H1 (cell line): ENCODE measurements at regions not wholly inside any gene's neighbourhood (a gene's known extent, or its start where the extent isn't known, plus 50 kb on each side); places are given as distances from the start of the nearest gene placed in this dataset.

Experiments
- CTCF ChIA-PET: fragments of 300-600 bp; sonication (Branson Sonifier 250); formaldehyde crosslinking; loops from one replicate; lab custom pipeline; 2021; ENCODE audit not compliant: partially characterized antibody; lab: Charles Lee
- POLR2A ChIA-PET: fragments of 300-600 bp; sonication (Branson Sonifier 250); formaldehyde crosslinking; loops from one replicate; lab custom pipeline; 2021; ENCODE audit warnings: inconsistent platforms; ENCODE audit not compliant: partially characterized antibody; lab: Charles Lee
- DNase-seq, 2 experiments: peaks; one replicate each; pipeline versions ENCODE4 v3.0.0 to v3.0.0-alpha.2; 2010 to 2022; ENCODE audit warnings: low spot score in 2 of 2, low read depth in 1 of 2, mixed read lengths in 1 of 2
- FAIRE-seq: peaks from 2 replicates; lab custom pipeline; 2011; peaks lifted over from hg19 to GRCh38; lab: Jason Lieb, UNC
- H2AFZ ChIP-seq: 2 replicates; pipeline ENCODE4 v1.8.1; 2012; ENCODE audit warnings: low read length, inconsistent platforms
- H2AK5ac ChIP-seq: 2 replicates; pipeline ENCODE4 v1.6.1; 2013; ENCODE audit warnings: low read depth, low read length
- H2BK120ac ChIP-seq: replicated peaks from 2 replicates; pipeline ENCODE3; 2013; ENCODE audit warnings: low read depth, low read length, inconsistent platforms
- H2BK12ac ChIP-seq: 2 replicates; pipeline ENCODE4 v1.6.1; 2013; ENCODE audit warnings: low read depth, low read length
- H2BK15ac ChIP-seq: 2 replicates; pipeline ENCODE4 v1.6.1; 2013; ENCODE audit warnings: low read length
- H2BK20ac ChIP-seq: 2 replicates; pipeline ENCODE4 v1.6.1; 2013; ENCODE audit warnings: low read length
- H2BK5ac ChIP-seq: 2 replicates; pipeline ENCODE4 v1.6.1; 2013; ENCODE audit warnings: low read depth, low read length
- H3K14ac ChIP-seq: 2 replicates; pipeline ENCODE4 v1.6.1; 2013; ENCODE audit warnings: inconsistent platforms; ENCODE audit not compliant: insufficient read length
- H3K18ac ChIP-seq: 2 replicates; pipeline ENCODE4 v1.6.1; 2013; ENCODE audit warnings: low read length; ENCODE audit errors: extremely low read depth
- H3K23ac ChIP-seq: 2 replicates; pipeline ENCODE4 v1.6.1; 2013; ENCODE audit warnings: inconsistent platforms; ENCODE audit not compliant: insufficient read length
- H3K23me2 ChIP-seq: 2 replicates; pipeline ENCODE4 v1.6.1; 2013; ENCODE audit warnings: low read depth, low read length
- H3K27ac ChIP-seq: 2 replicates; pipeline ENCODE4 v1.6.1; 2011; ENCODE audit warnings: low read depth, low read length, inconsistent platforms
- H3K27me3 ChIP-seq, 4 experiments: replicated peaks in 1 of 4; 1 replicate in 1 of 4; 2 replicates in 3 of 4; pipeline versions ENCODE4 v1.6.1 to v1.8.1; 2011 to 2013; ENCODE audit warnings: low read length in 3 of 4, mild to moderate bottlenecking in 3 of 4, inconsistent platforms in 2 of 4, mixed read lengths in 2 of 4, moderate library complexity in 1 of 4; ENCODE audit not compliant: control insufficient read depth in 3 of 4, insufficient read depth in 3 of 4; ENCODE audit errors: extremely low read depth in 1 of 4
- H3K36me3 ChIP-seq, 4 experiments: 2 replicates each; pipeline versions ENCODE4 v1.6.1 to v1.8.1; 2011 to 2013; ENCODE audit warnings: mild to moderate bottlenecking in 4 of 4, low read length in 3 of 4, moderate library complexity in 2 of 4, control low read depth in 1 of 4, inconsistent platforms in 1 of 4; ENCODE audit not compliant: insufficient read depth in 4 of 4, control insufficient read depth in 2 of 4
- H3K4ac ChIP-seq: replicated peaks from 2 replicates; pipeline ENCODE3; 2013; ENCODE audit warnings: low read length, low read depth, mixed read lengths, inconsistent platforms; ENCODE audit not compliant: insufficient read length
- H3K4me1 ChIP-seq, 4 experiments: replicated peaks in 1 of 4; 1 replicate in 1 of 4; 2 replicates in 3 of 4; pipeline versions ENCODE4 v1.6.1 to v1.8.1; 2011 to 2013; ENCODE audit warnings: low read length in 3 of 4, inconsistent platforms in 2 of 4, mixed read lengths in 1 of 4; ENCODE audit not compliant: insufficient read depth in 4 of 4, control insufficient read depth in 3 of 4
- H3K4me2 ChIP-seq, 2 experiments: 2 replicates each; pipeline versions ENCODE4 v1.6.1 to v1.8.1; 2011 to 2013; ENCODE audit warnings: low read depth in 2 of 2, low read length in 2 of 2, control low read depth in 1 of 2, inconsistent platforms in 1 of 2, mild to moderate bottlenecking in 1 of 2; ENCODE audit not compliant: insufficient read depth in 1 of 2
- H3K4me3 ChIP-seq, 4 experiments: fragments of 200-600, 300-600 bp in 1 of 4; sonication (generic), shearing (Covaris generic), sonication (Bioruptor Twin) in 1 of 4; 2 replicates each; pipeline versions ENCODE4 v1.5.1 to v1.8.1; 2011 to 2016; ENCODE audit warnings: low read length in 4 of 4, low read depth in 3 of 4, control low read depth in 2 of 4, inconsistent platforms in 2 of 4, mild to moderate bottlenecking in 2 of 4, mixed read lengths in 1 of 4, moderate library complexity in 1 of 4; ENCODE audit not compliant: insufficient read depth in 2 of 4; ENCODE audit errors: extremely low read depth in 1 of 4
- H3K56ac ChIP-seq: replicated peaks from 2 replicates; pipeline ENCODE3; 2013; ENCODE audit warnings: low read depth, mild to moderate bottlenecking, mixed read lengths, low read length, inconsistent platforms; ENCODE audit not compliant: insufficient read length
- H3K79me1 ChIP-seq: 2 replicates; pipeline ENCODE4 v1.6.1; 2013; ENCODE audit warnings: low read depth, low read length, control low read depth
- H3K79me2 ChIP-seq, 2 experiments: 2 replicates each; pipeline versions ENCODE4 v1.6.1 to v1.8.1; 2012 to 2013; ENCODE audit warnings: low read length in 2 of 2, mild to moderate bottlenecking in 2 of 2, inconsistent platforms in 1 of 2; ENCODE audit not compliant: insufficient read depth in 2 of 2, control insufficient read depth in 1 of 2
- H3K9ac ChIP-seq, 4 experiments: replicated peaks in 1 of 4; 1 replicate in 1 of 4; 2 replicates in 3 of 4; pipeline versions ENCODE4 v1.6.1 to v1.8.1; 2011 to 2013; ENCODE audit warnings: low read depth in 3 of 4, low read length in 3 of 4, control low read depth in 2 of 4, mild to moderate bottlenecking in 2 of 4, moderate library complexity in 2 of 4, inconsistent platforms in 1 of 4; ENCODE audit errors: extremely low read depth in 1 of 4
- H3K9me3 ChIP-seq, 2 experiments: 2 replicates each; pipeline versions ENCODE4 v1.6.1 to v1.8.1; 2012 to 2013; ENCODE audit warnings: mild to moderate bottlenecking in 2 of 2, moderate library complexity in 2 of 2, control low read depth in 1 of 2, inconsistent platforms in 1 of 2, low read depth in 1 of 2, low read length in 1 of 2, mixed read lengths in 1 of 2; ENCODE audit not compliant: insufficient read depth in 2 of 2
- H4K20me1 ChIP-seq, 2 experiments: replicated peaks in 1 of 2; 2 replicates each; pipeline versions ENCODE3 to v1.8.1; 2011 to 2013; ENCODE audit warnings: inconsistent platforms in 2 of 2, low read length in 2 of 2, mild to moderate bottlenecking in 1 of 2; ENCODE audit not compliant: insufficient read depth in 2 of 2, control insufficient read depth in 1 of 2
- H4K5ac ChIP-seq: 2 replicates; pipeline ENCODE4 v1.6.1; 2013; ENCODE audit warnings: low read length, low read depth, mixed read lengths, inconsistent platforms; ENCODE audit not compliant: insufficient read length
- H4K8ac ChIP-seq: 2 replicates; pipeline ENCODE4 v1.8.0; 2013; ENCODE audit warnings: mild to moderate bottlenecking, moderate library complexity, low read length, inconsistent platforms; ENCODE audit not compliant: insufficient read depth; ENCODE audit errors: extremely low read depth
- H4K91ac ChIP-seq: replicated peaks from 2 replicates; pipeline ENCODE3; 2013; ENCODE audit warnings: low read length, mixed read lengths, inconsistent platforms; ENCODE audit not compliant: insufficient read length
- EP300 ChIP-seq, 2 experiments: IDR thresholded peaks; 1 replicate in 1 of 2; 2 replicates in 1 of 2; pipeline ENCODE4 v1.6.1; 2011 to 2012; ENCODE audit warnings: low read depth in 2 of 2, low read length in 2 of 2, mild to moderate bottlenecking in 2 of 2, borderline replicate concordance in 1 of 2, inconsistent platforms in 1 of 2, moderate library complexity in 1 of 2
- HDAC2 ChIP-seq, 2 experiments: fragments of 300-600 bp in 1 of 2; sonication (generic) in 1 of 2; IDR thresholded peaks; 2 replicates each; pipeline ENCODE4 v1.6.1; 2011 to 2012; ENCODE audit warnings: low read depth in 2 of 2, low read length in 2 of 2, mild to moderate bottlenecking in 2 of 2, moderate library complexity in 2 of 2, borderline replicate concordance in 1 of 2, inconsistent platforms in 1 of 2
- HDAC6 ChIP-seq: IDR thresholded peaks from one replicate; pipeline ENCODE4 v1.7.1; 2012; ENCODE audit warnings: low read depth, mild to moderate bottlenecking, inconsistent platforms, low read length, moderate library complexity
- KDM4A ChIP-seq: IDR thresholded peaks from one replicate; pipeline ENCODE4 v1.7.1; 2012; ENCODE audit warnings: low read depth, mild to moderate bottlenecking, moderate library complexity, low read length, inconsistent platforms; ENCODE audit not compliant: severe bottlenecking
- MAFK ChIP-seq: IDR thresholded peaks from 2 replicates; pipeline ENCODE4 v1.6.1; 2012; ENCODE audit warnings: low read depth, mild to moderate bottlenecking, improper control_type of control experiment, low read length
- RAD21 ChIP-seq, 2 experiments: IDR thresholded peaks in 1 of 2; conservative IDR thresholded peaks in 1 of 2; 2 replicates each; pipeline ENCODE4 v1.6.1; 2011; ENCODE audit warnings: low read depth in 2 of 2, low read length in 2 of 2, improper control_type of control experiment in 1 of 2, inconsistent platforms in 1 of 2, mild to moderate bottlenecking in 1 of 2, moderate library complexity in 1 of 2
- TCF12 ChIP-seq: IDR thresholded peaks from 2 replicates; pipeline ENCODE4 v1.6.1; 2011; ENCODE audit warnings: low read depth, mild to moderate bottlenecking, low read length
- WGBS, 2 experiments: shearing (Covaris generic) in 1 of 2; methylation state at CpG; one replicate each; pipeline versions ENCODE4 v1.1.6 to v1.1.7; 2013 to 2015; ENCODE audit warnings: low lambda C conversion rate in 2 of 2, mixed read lengths in 2 of 2, inconsistent platforms in 1 of 2, low coverage in 1 of 2, missing lambda C conversion rate in 1 of 2; ENCODE audit not compliant: insufficient replicate concordance in 2 of 2, insufficient coverage in 1 of 2, insufficient read length in 1 of 2; ENCODE audit errors: extremely low coverage in 1 of 2, missing lambda C conversion rate in 1 of 2; 5-methylcytosine and 5-hydroxymethylcytosine counted together

DNA sequence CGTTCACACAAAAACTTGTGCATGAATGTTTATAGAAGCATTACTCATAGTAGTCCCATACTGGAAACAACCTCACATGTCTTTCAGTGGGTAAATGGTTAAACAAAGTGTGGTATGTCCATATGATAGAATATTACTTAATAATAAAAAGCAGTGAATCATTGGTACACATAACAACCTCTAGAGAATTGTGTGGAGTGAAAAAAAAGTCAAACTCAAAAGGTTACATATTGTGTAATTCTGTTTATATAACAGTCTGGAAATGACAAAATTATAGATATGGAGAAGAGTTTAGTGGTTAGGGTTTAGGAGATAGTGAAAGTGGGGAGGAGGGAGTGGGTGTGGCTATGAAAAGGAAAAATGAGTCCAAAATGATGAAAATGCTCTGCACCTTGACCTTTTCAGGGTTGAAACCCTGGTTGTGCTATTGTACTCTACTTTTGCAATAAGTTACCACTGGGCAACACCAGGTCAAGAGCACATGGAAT is 243.4 kb upstream of the DDI1 start:
- Histone ChIP-seq H2BK12ac (no peak overlapping the region), H3K56ac (no peak overlapping the region), H4K8ac (no peak overlapping the region), H3K4me1 (no peaks in the 10 kb centered on the region), H2BK5ac (no peak overlapping the region), H2AK5ac (no peak overlapping the region), H3K4ac (no peak overlapping the region), H3K27me3 (no peaks in the 10 kb centered on the region), H3K4me3 (no peak overlapping the region), H3K36me3 (no peaks in the 10 kb centered on the region), H3K27ac (no peak overlapping the region), H2AFZ (no peak overlapping the region), H4K5ac (no peak overlapping the region), H3K79me2 (no peaks in the 10 kb centered on the region), H4K91ac (no peak overlapping the region), H4K20me1 (no peaks in the 10 kb centered on the region), H2BK20ac (no peak overlapping the region), H3K23ac (no peak overlapping the region), H2BK120ac (no peak overlapping the region), H3K9me3 (no peaks in the 10 kb centered on the region), H3K79me1 (no peaks in the 10 kb centered on the region), H2BK15ac (no peak overlapping the region), H3K9ac (no peak overlapping the region), H3K23me2 (no peaks in the 10 kb centered on the region), H3K4me2 (no peak overlapping the region), H3K14ac (no peak overlapping the region), H3K18ac (no peak overlapping the region)
- CTCF ChIA-PET: no interaction called here
- WGBS, 2 experiments: 95% methylated on average over 1 of the region's 1 CpG; no CpG with 5 or more reads in 1 of the 2 experiments
- POLR2A ChIA-PET: no interaction called here
- no peak for DNase-seq
- no peak for FAIRE-seq
- TF ChIP-seq KDM4A: no peak
- no peak for TF ChIP-seq HDAC2 (IDR thresholded peaks at IDR 0.05; ENCODE audit: borderline replicate concordance in 1 of 2, low read depth in 2 of 2, low read length in 2 of 2)
- no peak for TF ChIP-seq TCF12
- TF ChIP-seq MAFK: no peak
- TF ChIP-seq EP300 (IDR thresholded peaks at IDR 0.05; ENCODE audit: borderline replicate concordance in 1 of 2, low read depth in 2 of 2, low read length in 2 of 2): no peak
- no peak for TF ChIP-seq RAD21 (IDR thresholded peaks at IDR 0.05 in 1 of 2, conservative IDR thresholded peaks at IDR 0.05 in 1 of 2; ENCODE audit: low read depth in 2 of 2, low read length in 2 of 2)
- TF ChIP-seq HDAC6: no peak
